Upper lobe of left lung (tissue), 4 donors: ENCODE measurements at regions not wholly inside any gene's neighbourhood (a gene's known extent, or its start where the extent isn't known, plus 50 kb on each side); places are given as distances from the start of the nearest gene placed in this dataset.

Experiments
- CTCF ChIP-seq, 6 experiments: fragments of 450-650 bp in 4 of 6; fragments of 200-600 bp in 2 of 6; sonication (generic) in 2 of 6; IDR thresholded peaks; one replicate each; pipeline ENCODE4 v1.5.1; 2016 to 2019; ENCODE audit warnings: antibody characterized with exemption in 6 of 6
- POLR2A ChIP-seq, 4 donors: fragments of 450-650 bp; IDR thresholded peaks; one replicate each; pipeline ENCODE4 v1.5.1; 2016 to 2017; ENCODE audit warnings: antibody characterized with exemption in 4 of 4, mild to moderate bottlenecking in 2 of 4
- POLR2AphosphoS5 ChIP-seq, 2 donors: sonication (generic); formaldehyde crosslinking; IDR thresholded peaks; one replicate each; pipeline ENCODE4 v1.5.1; 2017; ENCODE audit warnings: antibody characterized with exemption in 2 of 2

- TF ChIP-seq POLR2AphosphoS5 (IDR thresholded peaks at IDR 0.05) (no peak), CTCF (IDR thresholded peaks at IDR 0.05) (no peak), POLR2A (IDR thresholded peaks at IDR 0.05) (no peak)
Measured at GRCh38 chr3:40642812-40643211, 118.1 kb downstream of the ZNF621 start.
